WTC11 (cell line): ENCODE measurements at regions not wholly inside any gene's neighbourhood (a gene's known extent, or its start where the extent isn't known, plus 50 kb on each side); places are given as distances from the start of the nearest gene placed in this dataset.

Source experiments
- ATAC-seq: fragments of 200-7000 bp; cut with Tn5 transposase; 2 replicates; pipeline ENCODE4 v1.10.0; 2021; ENCODE audit warnings: mild to moderate bottlenecking, moderate library complexity
- CTCF ChIA-PET: fragments of 300-600 bp; sonication (Branson Sonifier 250); formaldehyde crosslinking; loops from one replicate; lab custom pipeline; 2021; ENCODE audit warnings: antibody characterized with exemption; lab: Charles Lee
- POLR2A ChIA-PET: fragments of 350-600 bp; sonication (Branson Sonifier 250); formaldehyde crosslinking; loops from one replicate; lab custom pipeline; 2021; ENCODE audit warnings: antibody characterized with exemption; lab: Charles Lee
- DNase-seq: peaks from one replicate; pipeline ENCODE4 v3.0.0; 2021; ENCODE audit warnings: low spot score
- H3K27ac Mint-ChIP-seq: 2 replicates; pipeline ENCODE4 v1.8.0; 2021; ENCODE audit warnings: mixed read lengths
- H3K27me3 Mint-ChIP-seq: 2 replicates; pipeline ENCODE4 v1.8.0; 2021; ENCODE audit warnings: low read depth, mild to moderate bottlenecking, moderate library complexity, mixed read lengths
- H3K36me3 Mint-ChIP-seq: 2 replicates; pipeline ENCODE4 v1.8.0; 2021; ENCODE audit warnings: mixed read lengths
- H3K4me1 Mint-ChIP-seq: 2 replicates; pipeline ENCODE4 v1.8.0; 2022; ENCODE audit warnings: mixed read lengths
- H3K4me3 Mint-ChIP-seq: 2 replicates; pipeline ENCODE4 v1.8.0; 2021; ENCODE audit warnings: mild to moderate bottlenecking, moderate library complexity, mixed read lengths
- H3K9me3 Mint-ChIP-seq: 2 replicates; pipeline ENCODE4 v1.8.0; 2021; ENCODE audit warnings: mixed read lengths
- KAT7 ChIP-seq: sonication (generic); formaldehyde crosslinking; IDR thresholded peaks from 2 replicates; pipeline ENCODE4 v1.8.1; 2023; ENCODE audit warnings: missing genetic modification reagents, mild to moderate bottlenecking, borderline replicate concordance
- MYBL2 ChIP-seq: sonication (generic); formaldehyde crosslinking; IDR thresholded peaks from 2 replicates; pipeline ENCODE4 v1.8.1; 2023; ENCODE audit warnings: mild to moderate bottlenecking, moderate library complexity, missing genetic modification reagents
- SP1 ChIP-seq: sonication (generic); formaldehyde crosslinking; conservative IDR thresholded peaks from 2 replicates; pipeline ENCODE4 v1.8.1; 2022; ENCODE audit warnings: missing genetic modification reagents
- STAT6 ChIP-seq: sonication (generic); formaldehyde crosslinking; conservative IDR thresholded peaks from 2 replicates; pipeline ENCODE4 v1.8.1; 2023; ENCODE audit warnings: mild to moderate bottlenecking, low read depth, missing genetic modification reagents, moderate library complexity
- ZNF138 ChIP-seq: sonication (generic); formaldehyde crosslinking; conservative IDR thresholded peaks from 2 replicates; pipeline ENCODE4 v1.8.1; 2022; ENCODE audit warnings: mild to moderate bottlenecking, moderate library complexity, missing genetic modification reagents
- ZNF232 ChIP-seq: sonication (generic); formaldehyde crosslinking; IDR thresholded peaks from 2 replicates; pipeline ENCODE4 v1.8.0; 2022; ENCODE audit warnings: mild to moderate bottlenecking, missing genetic modification reagents
- ZNF317 ChIP-seq: sonication (generic); formaldehyde crosslinking; IDR thresholded peaks from 2 replicates; pipeline ENCODE4 v1.8.1; 2023; ENCODE audit warnings: low read depth, mild to moderate bottlenecking, moderate library complexity, missing genetic modification reagents, borderline replicate concordance
- ZNF512 ChIP-seq: sonication (generic); formaldehyde crosslinking; IDR thresholded peaks from 2 replicates; pipeline ENCODE4 v1.8.1; 2022; ENCODE audit warnings: missing genetic modification reagents, borderline replicate concordance
- TF ChIP-seq, protein P1 (sequence below): fragments of 250-450 bp; sonication (Bioruptor Pico); IDR thresholded peaks from 2 replicates; pipeline ENCODE4 v1.9.0; 2021; ENCODE audit warnings: mild to moderate bottlenecking
- TF ChIP-seq, protein P2 (sequence below): sonication (generic); formaldehyde crosslinking; IDR thresholded peaks from 2 replicates; pipeline ENCODE4 v1.8.1; 2022; ENCODE audit warnings: mild to moderate bottlenecking, moderate library complexity, missing genetic modification reagents
- TF ChIP-seq, protein P3 (sequence below): sonication (generic); formaldehyde crosslinking; IDR thresholded peaks from 2 replicates; pipeline ENCODE4 v1.8.0; 2022; ENCODE audit warnings: mild to moderate bottlenecking, missing genetic modification reagents
- TF ChIP-seq, protein P4 (sequence below): sonication (generic); formaldehyde crosslinking; IDR thresholded peaks from 2 replicates; pipeline ENCODE4 v1.8.0; 2022; ENCODE audit warnings: mild to moderate bottlenecking, missing genetic modification reagents
- TF ChIP-seq, protein P5 (sequence below): fragments of 200-600 bp; IDR thresholded peaks from 2 replicates; pipeline ENCODE4 v1.8.0; 2022; ENCODE audit warnings: antibody characterized with exemption

DNA sequence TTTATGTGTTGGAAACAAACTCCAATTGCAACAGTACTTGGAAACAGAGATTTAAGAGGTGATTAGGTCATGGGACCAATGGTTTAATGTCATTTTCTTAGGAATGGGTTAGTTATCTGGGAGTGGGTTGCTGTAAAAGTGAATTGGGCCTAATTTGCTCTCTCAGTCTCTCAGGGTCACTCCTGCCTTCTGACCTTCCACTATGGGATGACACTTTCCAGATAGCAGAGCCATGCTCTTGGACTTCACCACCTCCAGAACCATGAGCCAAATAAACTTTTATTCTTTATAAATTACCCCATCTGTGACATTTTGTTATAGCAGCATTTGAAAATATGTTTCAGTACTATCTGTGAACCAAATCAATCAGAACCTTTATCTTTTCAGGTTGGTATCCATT lies 1509.1 kb downstream of the REEP3 start:
- ATAC-seq, result no peak
- Mint-ChIP-seq H3K27ac (no peak overlapping the region), H3K9me3 (peaks cover 31% of the 10 kb centered on the region), H3K4me1 (peaks cover 16% of the 10 kb centered on the region), H3K4me3 (no peak overlapping the region), H3K36me3 (peaks cover 12% of the 10 kb centered on the region), H3K27me3 (no peaks in the 10 kb centered on the region)
- ChIA-PET CTCF (no interaction called here), POLR2A (no interaction called here)
- TF ChIP-seq STAT6 (CRISPR knock-in tag), result no peak
- TF ChIP-seq KAT7 (CRISPR knock-in tag), result no peak
- TF ChIP-seq MYBL2 (CRISPR knock-in tag), result no peak
- TF ChIP-seq, protein P1, sequence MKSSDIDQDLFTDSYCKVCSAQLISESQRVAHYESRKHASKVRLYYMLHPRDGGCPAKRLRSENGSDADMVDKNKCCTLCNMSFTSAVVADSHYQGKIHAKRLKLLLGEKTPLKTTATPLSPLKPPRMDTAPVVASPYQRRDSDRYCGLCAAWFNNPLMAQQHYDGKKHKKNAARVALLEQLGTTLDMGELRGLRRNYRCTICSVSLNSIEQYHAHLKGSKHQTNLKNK, result no peak
- DNase-seq, result no peak

DNA sequence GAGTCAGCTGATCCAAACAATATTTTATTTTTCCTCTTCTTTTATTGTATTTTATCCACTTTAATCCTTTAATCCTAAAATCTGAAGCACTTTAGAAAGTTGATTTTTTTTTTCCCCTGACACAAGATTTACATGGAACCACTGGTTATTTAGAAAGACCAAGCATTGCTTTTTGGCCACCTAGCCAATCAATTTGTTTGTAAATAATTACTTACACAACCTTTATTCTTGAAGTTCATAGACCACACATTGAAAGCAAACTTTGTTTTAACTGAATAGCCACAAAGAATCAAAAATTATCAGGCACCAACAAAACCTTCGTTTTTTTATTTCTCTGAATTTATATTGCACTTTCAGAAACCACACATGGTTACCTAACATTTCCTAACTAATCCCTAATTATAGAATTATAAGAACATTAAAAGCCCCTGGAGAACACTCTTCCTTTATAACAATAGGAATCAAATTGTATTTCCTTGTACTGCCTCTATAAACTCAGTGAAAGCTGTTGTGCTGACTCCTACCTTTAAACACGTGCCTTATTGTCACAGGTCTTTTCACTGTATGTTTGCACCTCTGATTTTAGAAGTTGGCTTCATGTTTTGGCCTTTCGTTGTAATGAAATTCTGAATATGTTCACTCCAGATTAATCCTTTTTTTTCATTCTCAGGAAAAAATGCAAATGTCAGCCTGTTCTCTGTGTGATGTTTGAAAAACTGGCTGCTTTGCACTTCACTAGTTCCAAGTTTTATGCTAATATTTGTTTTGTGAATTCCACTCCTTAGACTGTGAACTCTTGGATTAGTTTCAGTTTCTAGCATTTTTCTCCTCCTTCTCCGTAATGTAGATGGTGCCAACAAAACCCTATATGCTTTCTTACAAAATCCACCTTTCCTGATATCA lies 1511.9 kb downstream of the REEP3 start:
- Mint-ChIP-seq H3K9me3 (peaks cover 44% of the 10 kb centered on the region), H3K27me3 (no peaks in the 10 kb centered on the region), H3K4me1 (peaks cover 16% of the 10 kb centered on the region), H3K36me3 (peaks cover 15% of the 10 kb centered on the region), H3K4me3 (no peak overlapping the region), H3K27ac (no peak overlapping the region)
- TF ChIP-seq, protein P2, sequence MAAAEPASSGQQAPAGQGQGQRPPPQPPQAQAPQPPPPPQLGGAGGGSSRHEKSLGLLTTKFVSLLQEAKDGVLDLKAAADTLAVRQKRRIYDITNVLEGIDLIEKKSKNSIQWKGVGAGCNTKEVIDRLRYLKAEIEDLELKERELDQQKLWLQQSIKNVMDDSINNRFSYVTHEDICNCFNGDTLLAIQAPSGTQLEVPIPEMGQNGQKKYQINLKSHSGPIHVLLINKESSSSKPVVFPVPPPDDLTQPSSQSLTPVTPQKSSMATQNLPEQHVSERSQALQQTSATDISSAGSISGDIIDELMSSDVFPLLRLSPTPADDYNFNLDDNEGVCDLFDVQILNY (CRISPR knock-in tag), result no peak
- TF ChIP-seq, protein P3, sequence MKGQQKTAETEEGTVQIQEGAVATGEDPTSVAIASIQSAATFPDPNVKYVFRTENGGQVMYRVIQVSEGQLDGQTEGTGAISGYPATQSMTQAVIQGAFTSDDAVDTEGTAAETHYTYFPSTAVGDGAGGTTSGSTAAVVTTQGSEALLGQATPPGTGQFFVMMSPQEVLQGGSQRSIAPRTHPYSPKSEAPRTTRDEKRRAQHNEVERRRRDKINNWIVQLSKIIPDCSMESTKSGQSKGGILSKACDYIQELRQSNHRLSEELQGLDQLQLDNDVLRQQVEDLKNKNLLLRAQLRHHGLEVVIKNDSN (CRISPR knock-in tag), result no peak
- TF ChIP-seq ZNF232 (no peak), ZNF317 (no peak), ZNF512 (CRISPR knock-in tag) (no peak), ZNF138 (CRISPR knock-in tag) (no peak), SP1 (CRISPR knock-in tag) (no peak), STAT6 (CRISPR knock-in tag) (no peak)
- TF ChIP-seq, protein P4, sequence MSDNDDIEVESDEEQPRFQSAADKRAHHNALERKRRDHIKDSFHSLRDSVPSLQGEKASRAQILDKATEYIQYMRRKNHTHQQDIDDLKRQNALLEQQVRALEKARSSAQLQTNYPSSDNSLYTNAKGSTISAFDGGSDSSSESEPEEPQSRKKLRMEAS (CRISPR knock-in tag), result no peak
- TF ChIP-seq, protein P5, sequence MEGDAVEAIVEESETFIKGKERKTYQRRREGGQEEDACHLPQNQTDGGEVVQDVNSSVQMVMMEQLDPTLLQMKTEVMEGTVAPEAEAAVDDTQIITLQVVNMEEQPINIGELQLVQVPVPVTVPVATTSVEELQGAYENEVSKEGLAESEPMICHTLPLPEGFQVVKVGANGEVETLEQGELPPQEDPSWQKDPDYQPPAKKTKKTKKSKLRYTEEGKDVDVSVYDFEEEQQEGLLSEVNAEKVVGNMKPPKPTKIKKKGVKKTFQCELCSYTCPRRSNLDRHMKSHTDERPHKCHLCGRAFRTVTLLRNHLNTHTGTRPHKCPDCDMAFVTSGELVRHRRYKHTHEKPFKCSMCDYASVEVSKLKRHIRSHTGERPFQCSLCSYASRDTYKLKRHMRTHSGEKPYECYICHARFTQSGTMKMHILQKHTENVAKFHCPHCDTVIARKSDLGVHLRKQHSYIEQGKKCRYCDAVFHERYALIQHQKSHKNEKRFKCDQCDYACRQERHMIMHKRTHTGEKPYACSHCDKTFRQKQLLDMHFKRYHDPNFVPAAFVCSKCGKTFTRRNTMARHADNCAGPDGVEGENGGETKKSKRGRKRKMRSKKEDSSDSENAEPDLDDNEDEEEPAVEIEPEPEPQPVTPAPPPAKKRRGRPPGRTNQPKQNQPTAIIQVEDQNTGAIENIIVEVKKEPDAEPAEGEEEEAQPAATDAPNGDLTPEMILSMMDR, result no peak
- no peak for DNase-seq
- CTCF ChIA-PET, result no interaction called here
- POLR2A ChIA-PET, result no interaction called here
- no peak for ATAC-seq
